ENCODE measurements at regions not wholly inside any gene's neighbourhood (a gene's known extent, or its start where the extent isn't known, plus 50 kb on each side); places are given as distances from the start of the nearest gene placed in this dataset.

DNA sequence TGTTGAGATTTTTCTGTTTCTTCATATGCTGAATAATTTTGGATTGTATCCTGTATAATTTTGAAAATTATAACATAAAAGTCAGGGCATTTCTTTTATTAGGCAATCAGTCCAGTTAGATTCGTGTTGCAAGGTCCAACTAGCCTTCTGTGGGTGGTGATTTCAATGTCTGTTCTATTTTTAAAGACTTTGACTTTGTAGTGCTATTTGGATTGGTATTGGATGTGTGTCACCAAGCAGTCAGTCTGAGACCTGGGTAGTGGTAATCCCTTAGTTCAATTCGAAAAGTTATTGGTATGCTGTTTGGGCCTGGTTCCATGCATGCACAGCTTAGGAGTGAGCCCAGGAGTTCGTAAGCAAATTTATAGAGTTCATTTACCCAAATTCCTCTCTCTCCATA lies 82.2 kb downstream of the EPDR1 start:
- no peak for DNase-seq (ENCODE audit: low read depth)

DNA sequence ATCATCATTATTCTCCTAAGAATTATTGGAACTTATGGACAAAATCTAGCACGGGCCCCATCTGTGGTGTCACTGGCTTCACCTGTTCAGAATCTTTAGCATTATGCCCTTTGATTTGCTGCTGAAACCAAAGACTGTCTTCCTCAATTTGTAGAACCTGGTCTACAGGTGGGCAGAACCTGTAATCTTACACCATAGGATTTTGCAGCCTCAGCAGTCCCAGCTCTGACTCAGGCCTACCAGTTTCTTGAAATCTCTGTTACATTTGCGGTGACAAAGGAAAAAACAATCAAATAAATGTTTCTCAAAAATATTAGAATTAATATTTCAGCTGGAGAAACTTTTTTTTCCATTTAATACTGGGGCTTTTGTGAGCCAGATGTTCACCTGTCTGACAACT lies 86.1 kb downstream of the EPDR1 start:
- DNase-seq (ENCODE audit: low read depth) = no peak

DNA sequence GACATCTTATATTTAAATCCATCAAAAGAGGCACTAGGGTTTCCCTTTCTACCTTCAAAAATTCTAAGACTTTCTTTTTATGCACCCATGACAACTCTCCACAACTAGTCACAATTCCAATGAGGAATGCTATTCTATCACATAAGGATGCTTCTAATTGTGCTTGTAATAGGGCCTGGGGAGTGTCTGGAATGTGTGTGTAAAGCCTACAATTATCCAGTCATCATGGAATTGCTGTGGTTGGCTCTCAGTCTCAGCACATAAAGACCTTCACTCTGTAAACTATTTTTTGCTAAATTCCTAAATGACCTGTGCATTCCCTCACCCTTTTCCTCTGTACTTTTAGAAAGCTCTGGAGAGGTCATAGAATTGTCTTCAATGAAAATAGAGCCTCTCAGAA lies 86.7 kb downstream of the EPDR1 start:
- no peak for DNase-seq (ENCODE audit: low read depth)

DNA sequence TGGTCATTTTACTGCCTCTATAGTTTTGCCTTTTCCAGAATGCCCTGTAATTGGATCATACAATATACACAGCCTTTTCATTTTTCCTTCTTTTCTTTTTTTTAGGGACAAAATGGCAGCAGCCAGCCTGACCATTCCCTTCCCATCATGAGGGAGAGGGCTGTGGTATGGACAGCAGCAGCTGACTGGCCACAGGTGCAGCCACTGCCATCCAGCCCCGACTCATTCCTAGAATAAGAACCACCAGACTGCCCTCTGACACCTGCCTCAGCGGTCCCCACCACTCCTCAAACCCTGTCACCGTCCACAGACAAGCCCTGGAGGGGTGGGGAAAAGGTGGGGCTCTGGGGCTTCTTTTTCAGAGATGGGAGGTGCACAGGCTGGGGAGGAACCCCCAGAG lies 92.8 kb downstream of the EPDR1 start:
- no peak for DNase-seq (ENCODE audit: low read depth)

DNA sequence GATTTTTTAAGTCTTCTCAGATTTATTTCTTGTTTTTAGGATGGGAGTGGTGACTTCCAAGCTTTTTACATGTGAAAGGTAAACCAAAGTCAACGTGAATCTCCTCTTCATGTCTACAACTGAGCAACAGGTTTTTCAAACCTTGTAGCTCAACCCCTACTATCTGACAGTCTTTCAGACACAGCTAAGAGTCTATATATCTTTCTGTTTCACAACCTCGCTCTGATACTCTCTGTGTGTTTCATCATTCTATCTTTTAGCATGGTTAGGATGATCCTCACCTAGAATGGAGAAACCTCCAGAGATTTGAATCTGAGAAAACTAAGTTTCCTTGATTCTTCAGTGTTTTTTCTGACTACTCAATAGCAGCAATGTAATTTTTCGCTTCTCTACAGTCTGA lies 96.1 kb downstream of the EPDR1 start:
- DNase-seq (ENCODE audit: low read depth) = no peak

DNA sequence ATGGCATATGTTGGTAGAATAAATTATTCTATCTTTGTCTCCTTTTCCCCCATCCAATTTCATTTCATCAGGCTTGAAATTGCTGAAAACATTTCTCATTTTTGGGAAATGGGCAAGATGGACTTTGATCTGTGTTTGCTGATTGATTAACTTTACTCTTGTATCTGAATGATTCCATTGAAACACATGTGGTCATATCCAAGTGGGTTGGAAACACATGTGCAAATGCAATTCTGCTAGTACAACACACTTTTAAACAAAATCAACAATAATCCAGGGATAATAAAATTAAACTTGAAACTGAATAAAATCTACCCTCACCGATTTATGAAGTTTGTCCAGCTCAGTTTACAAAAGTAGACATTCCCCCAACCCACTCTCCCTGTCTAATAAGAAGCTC lies 96.9 kb downstream of the EPDR1 start:
- DNase-seq (ENCODE audit: low read depth) = no peak

DNA sequence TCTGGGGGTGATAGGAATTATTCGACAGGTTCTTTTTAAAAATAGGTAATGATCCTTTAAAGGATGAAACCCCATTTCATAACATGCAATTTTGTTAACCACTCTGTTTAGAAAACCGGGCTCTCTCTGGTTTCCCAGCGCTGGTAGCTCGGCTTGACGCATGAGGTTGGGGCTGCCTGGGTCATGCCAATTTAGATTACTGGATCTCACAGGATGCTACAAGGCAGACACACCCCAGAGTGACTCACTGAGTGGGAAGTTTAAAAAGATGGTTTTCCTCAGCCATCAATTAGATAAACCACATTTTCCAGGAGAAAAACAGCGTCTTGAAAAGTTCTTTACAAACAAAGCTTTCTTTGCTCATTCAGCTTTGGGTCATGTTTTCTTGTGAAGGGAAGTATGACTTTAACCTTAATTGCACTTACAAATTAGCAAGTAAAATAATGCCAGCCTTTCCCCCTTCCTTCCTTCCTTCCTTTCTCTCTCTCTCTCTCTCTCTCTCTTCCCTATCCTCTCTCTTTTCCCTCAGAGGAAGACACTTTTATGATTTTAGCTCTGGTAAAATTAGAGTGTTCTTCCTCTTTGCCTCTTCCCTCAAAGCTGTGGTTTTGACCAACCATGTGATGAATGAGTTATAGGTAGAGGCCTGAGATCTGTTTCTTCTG lies 99.8 kb downstream of the EPDR1 start:
- DNase-seq (ENCODE audit: low read depth) = no peak

DNA sequence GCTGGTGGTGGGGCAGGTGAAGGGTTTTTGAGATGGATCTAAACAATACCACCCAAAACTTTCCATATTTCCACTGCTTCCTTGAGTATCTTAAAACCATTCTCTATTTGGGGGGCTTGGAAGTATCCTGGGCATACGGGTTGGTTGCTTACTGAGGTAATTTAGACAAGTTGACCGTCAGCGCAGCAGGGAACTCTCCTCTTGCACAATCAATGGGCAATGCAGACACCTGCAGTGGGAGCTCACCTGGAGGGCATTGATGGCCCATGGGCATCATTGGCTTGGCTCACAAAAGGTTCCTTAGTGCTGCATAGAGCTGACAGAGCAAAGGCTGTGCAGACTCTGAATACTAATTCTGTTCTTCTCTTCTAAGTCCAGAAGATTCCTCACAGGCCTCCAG lies 101.5 kb downstream of the EPDR1 start:
- no peak for DNase-seq (ENCODE audit: low read depth)

DNA sequence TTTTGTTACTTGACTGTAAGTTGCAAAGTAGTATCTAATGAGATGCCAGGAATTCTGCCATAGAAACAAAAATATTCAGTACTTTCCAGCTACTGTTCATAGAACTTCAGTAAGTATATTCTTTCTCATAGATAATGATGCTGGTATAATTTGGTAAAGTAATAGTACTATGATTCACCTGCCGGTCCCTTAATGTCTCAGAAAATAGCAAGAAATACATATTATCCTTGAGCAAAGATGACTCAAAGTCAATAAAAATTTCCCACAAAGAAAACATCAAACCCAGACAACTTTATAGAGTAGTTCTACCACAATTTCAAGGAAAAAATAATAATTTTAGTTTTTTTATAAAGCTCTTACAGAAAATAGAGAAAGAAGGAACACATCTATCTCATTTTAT lies 105.4 kb downstream of the EPDR1 start:
- DNase-seq (ENCODE audit: low read depth) = no peak

DNA sequence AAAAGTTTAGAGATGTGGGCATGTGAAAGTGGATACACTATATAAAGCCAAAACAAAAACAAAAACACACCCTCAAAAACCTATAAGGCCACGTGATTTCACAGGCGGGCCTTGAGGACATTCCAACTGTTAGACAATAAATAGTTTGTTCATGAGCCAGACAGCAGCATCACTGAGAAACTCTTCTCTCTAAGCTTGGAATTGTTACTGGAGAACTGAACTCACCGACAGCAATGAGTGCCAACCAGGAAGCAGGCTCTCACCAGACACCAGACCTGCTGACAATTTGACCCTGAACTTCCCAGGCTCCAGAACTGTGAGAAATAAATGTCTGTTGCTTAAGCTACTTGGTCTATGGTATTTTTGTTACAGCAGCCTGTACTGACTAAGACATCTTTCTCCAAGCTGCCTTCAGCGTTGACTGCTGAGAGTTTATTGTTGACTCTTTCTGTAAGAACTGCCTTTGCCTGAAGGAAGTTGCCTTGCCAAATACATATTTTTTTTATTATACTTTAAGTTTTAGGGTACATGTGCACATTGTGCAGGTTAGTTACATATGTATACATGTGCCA lies 107.5 kb downstream of the EPDR1 start:
- DNase-seq (ENCODE audit: low read depth) = no peak

DNA sequence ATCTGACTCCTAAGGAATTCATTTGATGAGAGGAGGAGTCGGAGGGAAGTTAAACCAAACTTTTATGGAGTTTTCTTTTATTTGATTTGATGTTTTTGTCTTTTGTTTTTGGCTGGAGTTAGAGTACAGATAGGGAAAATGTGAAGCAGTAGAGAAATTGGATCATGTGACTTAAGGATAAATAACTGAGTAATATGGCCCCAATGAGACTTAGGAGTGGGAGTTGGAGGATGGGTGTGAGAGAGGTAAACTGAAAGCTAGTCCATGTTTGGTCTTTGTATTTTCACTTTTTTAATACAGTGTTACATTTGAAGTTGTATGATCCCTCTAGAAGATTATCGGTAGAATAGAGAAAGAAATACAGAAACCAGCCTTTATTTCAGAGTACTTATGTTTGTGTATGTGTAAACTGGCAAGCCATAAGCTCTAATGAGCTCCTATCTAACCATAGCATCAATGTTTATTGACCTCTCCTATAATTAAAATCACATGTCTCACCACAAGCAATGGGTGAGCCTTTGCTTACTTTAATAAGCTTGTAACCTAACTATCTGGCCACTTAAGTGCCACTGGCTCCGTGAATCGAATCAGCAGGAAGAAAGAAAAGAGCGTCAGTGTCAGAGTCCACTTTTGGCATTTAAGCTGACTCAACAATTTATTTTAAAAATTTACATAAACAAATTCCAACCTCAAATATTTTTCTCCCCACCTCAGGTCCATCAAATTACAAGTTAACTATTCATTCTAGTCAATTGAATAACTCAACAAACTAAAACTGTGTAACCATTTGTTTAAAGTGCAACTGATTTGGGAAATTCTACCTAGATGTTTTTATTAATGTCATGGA lies 113.8 kb downstream of the EPDR1 start:
- DNase-seq (ENCODE audit: low read depth) = no peak

DNA sequence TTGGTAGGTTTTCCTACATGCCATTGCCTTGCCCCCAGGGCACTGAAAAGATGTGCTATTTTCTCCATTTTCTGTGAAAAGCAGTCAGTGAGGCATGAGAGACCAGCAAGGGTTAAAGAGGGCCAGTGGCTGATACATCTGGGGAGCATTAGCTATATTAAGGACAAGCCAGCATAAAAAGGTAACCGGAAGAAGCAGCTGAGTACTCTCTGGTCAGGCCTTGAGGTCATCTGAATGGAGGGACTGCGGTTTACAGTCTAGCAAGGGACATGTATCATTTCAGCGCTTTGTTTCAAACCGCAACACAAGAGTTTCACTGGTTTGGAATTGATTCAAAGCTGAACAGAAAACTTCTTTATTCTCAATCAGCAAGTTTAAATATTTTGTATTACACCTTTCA lies 120.4 kb downstream of the EPDR1 start:
- DNase-seq (ENCODE audit: low read depth) = no peak

DNA sequence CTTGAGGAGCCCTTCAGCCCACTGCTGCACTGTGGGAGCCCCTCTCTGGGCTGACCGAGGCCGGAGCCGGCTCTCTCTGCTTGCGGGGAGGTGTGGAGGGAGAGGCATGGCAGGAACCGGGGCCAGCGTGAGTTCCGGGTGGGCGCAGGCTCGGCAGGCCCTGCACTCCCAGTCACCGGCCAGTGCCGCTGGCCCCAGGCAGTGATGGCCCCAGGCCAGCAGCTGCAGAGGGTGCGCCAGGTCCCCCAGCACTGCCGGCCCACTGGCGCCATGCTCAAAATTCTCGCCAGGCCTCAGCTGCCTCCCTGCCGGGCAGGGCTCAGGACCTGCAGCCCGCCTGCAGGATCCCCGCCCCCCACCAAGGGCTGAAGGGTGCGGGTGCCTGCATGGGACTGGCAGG lies 128.4 kb upstream of the STARD3NL start:
- DNase-seq (ENCODE audit: low read depth) = no peak

DNA sequence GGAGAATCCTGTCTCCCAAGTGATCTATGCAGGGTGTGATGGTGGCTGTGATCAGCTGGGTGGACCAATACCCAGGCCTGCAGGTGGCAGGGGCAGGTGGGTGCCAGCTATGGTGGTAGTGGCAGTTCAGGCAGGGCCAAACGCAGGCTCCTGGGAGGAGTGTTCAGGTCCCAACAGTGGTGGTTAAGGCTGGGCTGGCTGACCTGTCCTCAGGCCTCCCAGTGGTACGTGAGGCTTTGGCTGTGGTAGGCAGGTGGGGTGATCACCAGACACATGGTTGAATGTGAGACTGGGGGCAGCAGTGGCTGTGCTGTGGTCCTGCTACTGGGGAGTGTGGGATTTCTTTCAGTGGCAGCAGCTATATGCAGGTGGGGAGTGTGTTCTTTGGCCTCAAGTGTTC lies 126.7 kb upstream of the STARD3NL start:
- DNase-seq (ENCODE audit: low read depth) = no peak

DNA sequence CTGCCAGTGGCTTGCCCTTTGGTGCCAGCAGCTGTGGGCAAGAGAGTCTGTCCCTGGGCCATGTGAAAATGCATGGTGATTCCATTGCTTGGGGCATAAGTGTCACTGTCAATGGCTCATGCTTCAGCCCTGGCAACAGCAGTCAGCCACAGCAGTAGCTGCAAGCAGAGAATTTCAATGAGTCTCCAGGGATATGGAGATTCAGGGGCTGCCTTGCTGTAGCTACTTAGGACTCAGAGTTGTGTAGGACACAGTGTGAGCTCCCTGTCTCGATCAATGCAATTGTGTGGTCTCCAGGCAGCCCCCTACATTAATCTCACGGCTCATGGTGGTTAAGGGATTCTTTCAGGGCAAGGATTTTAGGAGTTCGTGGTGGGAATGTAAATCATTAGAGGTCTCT lies 126.3 kb upstream of the STARD3NL start:
- no peak for DNase-seq (ENCODE audit: low read depth)

DNA sequence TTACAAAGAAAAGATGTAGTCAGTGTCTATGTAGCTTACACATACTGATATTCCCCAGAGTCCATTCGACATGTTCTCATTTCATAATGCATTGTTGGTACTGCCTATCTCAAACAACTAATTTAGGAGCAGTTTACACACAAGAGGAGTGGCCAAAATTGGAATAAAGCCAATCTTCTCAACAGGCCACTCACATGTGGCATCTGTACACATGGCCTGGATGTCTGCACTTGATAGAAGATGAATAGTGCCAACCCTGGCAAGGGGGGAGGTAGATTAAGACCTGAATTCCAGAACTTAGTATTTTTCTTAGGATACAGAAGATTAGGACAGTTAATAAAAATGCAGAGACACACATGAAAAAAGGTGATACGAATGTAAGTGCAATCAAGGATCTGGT lies 125.3 kb upstream of the STARD3NL start:
- DNase-seq (ENCODE audit: low read depth) = no peak

DNA sequence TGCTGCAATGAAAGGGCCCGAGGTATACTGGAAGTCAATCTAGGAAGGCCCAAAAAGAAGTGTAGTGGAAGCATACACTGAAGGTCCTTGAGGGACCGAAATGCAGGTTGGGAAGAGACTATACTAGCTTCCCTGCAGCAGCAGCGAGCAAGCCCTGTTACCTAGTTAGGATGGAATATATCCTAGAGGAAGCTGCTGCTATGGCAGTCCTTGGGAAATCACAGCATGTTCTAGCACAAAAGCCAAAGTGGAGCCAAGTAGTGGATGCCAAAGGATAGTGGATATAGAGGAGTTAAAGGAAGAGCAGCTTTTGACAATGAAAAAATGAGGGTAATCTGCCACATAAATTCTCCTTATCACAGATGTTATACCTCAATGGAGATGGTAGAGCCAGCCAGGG lies 123.8 kb upstream of the STARD3NL start:
- no peak for DNase-seq (ENCODE audit: low read depth)

DNA sequence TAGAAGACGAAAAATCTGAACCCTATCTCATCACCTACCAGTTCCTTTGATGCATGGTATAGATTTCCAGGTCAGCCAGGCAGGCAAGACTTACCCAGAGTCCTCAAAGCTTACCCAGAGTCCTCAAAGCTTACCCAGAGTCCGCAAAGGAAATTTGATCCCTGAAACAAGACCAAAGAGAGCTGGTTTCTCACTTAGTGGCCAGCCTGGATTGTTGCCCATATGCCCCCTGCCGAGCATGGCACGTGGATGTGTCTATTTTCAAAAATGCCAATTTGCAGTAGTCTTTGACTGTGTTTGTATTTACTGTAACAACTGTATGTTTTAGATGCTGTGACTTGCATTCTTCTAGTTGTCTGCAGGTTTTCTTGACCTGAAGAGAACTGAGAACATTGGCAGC lies 120.2 kb upstream of the STARD3NL start:
- no peak for DNase-seq (ENCODE audit: low read depth)

DNA sequence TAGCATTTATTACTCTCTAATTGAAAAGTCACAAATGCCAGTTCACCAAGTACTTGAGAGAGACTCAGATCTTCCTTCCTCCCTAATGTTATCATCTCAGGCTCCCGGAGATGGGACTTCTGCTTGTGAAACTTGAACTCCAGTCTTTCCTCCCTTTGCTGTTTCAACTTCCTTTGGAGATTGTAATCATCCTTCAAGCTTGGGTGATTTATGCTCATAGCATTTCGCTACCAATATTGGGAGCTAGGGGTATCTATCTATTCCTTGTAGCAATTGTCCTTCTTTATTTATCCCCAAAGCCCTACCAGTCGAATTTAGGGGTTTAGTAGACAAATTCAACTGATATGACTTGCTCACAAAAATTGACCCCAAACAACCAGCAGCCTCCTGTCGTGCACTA lies 117.9 kb upstream of the STARD3NL start:
- DNase-seq (ENCODE audit: low read depth) = no peak

DNA sequence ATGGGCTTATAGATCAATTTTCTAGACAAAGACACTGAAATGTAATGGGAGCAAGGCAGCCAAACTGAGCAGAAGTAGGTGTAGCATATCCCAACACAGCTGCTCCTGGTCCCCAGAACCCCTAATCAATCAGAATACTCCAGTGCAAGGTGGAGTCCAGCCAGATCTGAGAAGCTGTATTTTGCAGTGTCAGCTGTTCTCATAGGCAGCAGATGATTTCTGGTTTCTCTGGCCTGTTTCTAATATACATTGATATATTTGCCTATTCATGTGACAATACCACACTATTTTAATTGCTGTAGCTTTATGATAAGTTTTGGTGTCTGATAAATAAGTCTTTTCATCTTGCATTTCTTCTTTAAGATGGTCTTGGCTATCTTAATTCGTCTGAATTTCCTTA lies 117.4 kb upstream of the STARD3NL start:
- DNase-seq (ENCODE audit: low read depth) = no peak

DNA sequence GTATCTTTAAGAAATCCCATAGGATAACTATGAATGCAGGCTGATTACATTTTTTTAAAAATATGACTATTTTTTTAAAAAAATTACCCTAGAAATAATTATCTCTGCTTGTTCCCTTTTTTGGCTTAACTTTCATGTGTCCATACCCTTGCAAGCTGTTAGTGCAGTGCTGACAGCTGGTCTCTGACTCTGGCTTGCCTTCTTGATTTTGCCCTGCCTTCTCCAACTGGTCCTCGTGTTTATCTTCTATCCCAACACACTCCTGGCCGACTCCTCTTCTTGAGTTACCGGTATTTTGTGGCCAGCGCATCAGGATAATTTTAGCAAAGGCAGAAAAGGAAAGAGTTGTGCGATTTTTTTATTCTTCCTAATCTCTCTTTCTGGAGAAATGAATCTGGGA lies 111.7 kb upstream of the STARD3NL start:
- DNase-seq (ENCODE audit: low read depth) = no peak

DNA sequence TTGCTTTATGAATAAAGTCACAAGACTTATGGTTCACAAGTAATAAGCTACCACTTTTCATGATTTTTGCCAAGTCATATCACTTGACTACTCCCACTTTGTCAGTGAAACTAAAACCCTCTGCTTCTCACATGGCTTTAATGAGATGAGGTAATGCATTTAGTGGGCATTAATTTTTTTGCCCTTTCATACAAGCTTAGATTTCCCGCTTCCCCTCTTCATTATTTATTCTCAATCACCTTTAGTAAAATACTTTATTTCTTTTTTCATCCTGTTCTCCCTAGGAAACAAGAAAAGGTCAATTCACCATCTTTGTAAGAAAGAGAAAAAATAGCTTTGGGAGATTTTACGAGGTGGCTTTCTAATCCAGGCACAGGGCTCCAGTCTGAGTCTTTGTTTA lies 109.6 kb upstream of the STARD3NL start:
- DNase-seq (ENCODE audit: low read depth) = no peak

DNA sequence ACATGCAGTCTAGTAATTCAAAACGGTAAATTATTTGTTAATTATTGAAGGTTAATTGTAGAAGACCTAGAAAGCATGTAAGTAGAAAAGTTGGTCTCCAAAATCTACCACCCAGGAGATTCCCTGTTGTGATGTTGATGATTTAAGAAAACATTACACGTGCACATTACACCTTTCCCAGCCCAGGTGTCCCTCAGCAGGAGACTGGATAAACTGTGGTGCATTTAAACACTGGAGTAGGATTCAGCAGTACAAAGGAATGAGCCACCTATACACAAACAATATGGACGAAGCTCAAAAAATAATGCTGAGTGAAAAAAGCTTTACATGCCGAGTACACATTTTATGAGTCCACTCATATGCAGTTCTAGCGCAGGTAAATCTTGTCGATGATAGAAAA lies 109.0 kb upstream of the STARD3NL start:
- DNase-seq (ENCODE audit: low read depth) = no peak

DNA sequence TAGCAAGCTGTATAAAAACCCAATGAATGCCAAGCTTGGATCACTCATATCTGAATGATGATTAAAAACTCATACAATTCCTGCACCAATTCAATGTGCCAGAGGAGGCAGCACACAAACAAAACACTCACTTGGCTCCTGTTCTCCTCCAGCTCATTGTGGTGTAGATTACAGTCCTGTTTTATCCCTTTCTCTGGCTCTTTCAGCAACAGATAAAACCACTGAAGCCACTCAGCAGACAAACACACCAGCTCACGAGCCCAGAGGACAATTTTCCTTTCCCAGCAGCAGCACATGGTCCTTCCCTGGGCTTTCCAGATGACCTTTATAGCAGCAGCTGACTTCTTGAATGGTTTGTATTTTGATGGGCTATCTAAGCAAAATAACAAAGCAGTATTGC lies 107.3 kb upstream of the STARD3NL start:
- DNase-seq (ENCODE audit: low read depth) = no peak

Data from HS-27A (cell line).